VCaP (cell line): ENCODE measurements at regions not wholly inside any gene's neighbourhood (a gene's known extent, or its start where the extent isn't known, plus 50 kb on each side); places are given as distances from the start of the nearest gene placed in this dataset.
"Not testable (repeated sequence)": the region's sequence is repeated elsewhere in the genome, so short reads cannot be mapped to it uniquely, and the experiment has no call there.

Source experiments
- H3K27ac ChIP-seq: fragments of 450-650 bp; 2 replicates; pipeline ENCODE4 v1.5.1; 2017
- CTCF ChIP-seq: fragments of 450-650 bp; conservative IDR thresholded peaks from 2 replicates; pipeline ENCODE4 v1.5.1; 2017; ENCODE audit warnings: mild to moderate bottlenecking, moderate library complexity

- no peak for TF ChIP-seq CTCF
- H3K27ac ChIP-seq: no peak overlapping the region
Measured at GRCh38 chr5:122653087-122654017, 121.5 kb upstream of the SNX2 start.

GRCh38 chr5:122656160-122656559, 118.7 kb upstream of the SNX2 start:
- no peak for TF ChIP-seq CTCF
- no peak overlapping the region for H3K27ac ChIP-seq

- no peak for TF ChIP-seq CTCF
- no peak overlapping the region for H3K27ac ChIP-seq
Measured at GRCh38 chr5:122656577-122656976, 118.3 kb upstream of the SNX2 start.

GRCh38 chr5:122661496-122662180, 113.2 kb upstream of the SNX2 start:
- no peak for TF ChIP-seq CTCF
- no peak overlapping the region for H3K27ac ChIP-seq

GRCh38 chr5:122665051-122665450, 109.8 kb upstream of the SNX2 start:
- no peak overlapping the region for H3K27ac ChIP-seq
- TF ChIP-seq CTCF: no peak

GRCh38 chr5:122668552-122668951, 106.3 kb upstream of the SNX2 start:
- TF ChIP-seq CTCF: no peak

GRCh38 chr5:122669709-122670108, 105.2 kb upstream of the SNX2 start:
- H3K27ac ChIP-seq: not testable (repeated sequence)

More at GRCh38 chr5:122668552-122668951, 106.3 kb upstream of the SNX2 start:
- no peak overlapping the region for H3K27ac ChIP-seq

- H3K27ac ChIP-seq: no peak overlapping the region
- no peak for TF ChIP-seq CTCF
Measured at GRCh38 chr5:122673343-122673742, 101.5 kb upstream of the SNX2 start.
